ENCODE measurements at regions not wholly inside any gene's neighbourhood (a gene's known extent, or its start where the extent isn't known, plus 50 kb on each side); places are given as distances from the start of the nearest gene placed in this dataset.

DNA sequence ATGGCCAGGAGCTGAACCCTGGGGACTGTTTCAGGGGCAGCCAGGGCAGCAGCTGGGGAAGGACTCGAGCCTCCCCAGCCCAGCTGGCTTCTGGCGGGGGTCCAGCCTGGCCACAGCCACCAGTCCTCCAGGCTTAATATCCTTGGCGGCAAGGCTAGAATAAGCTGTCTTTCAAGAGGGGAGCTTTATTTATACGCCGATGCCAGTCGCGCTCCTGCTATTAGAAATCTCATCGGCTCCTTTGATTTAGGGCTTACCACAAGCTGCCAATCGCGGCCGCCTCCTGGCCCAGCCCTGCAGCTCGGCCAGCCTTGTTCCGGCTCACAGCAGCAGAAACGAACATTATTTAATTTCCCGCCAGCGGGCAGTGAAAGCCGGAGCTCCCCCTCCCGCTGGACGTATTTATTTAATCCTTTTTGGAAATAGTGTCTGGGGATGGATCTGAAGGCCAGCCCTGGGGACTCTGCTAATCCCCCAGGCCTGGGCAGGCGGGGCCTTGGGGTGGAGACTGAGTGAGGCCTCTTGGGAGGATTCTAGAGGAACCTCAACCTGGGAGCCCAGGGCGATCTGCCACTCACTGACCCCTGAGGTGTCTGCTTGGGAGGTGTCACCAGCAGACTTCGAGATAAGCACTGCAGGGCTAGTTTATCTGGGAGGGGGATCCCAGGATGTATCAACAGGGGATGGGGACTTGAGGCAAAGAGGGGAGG is 363.1 kb downstream of the MN1 start:
- Histone ChIP-seq H3K4me3 (replicated peaks; ENCODE audit: low read depth, low read length) (no peak overlapping the region), H3K27me3 (replicated peaks; ENCODE audit: control insufficient read depth, insufficient read depth, low read length) (no peaks in the 10 kb centered on the region), H3K36me3 (ENCODE audit: control insufficient read depth, insufficient read depth, low read length) (no peaks in the 10 kb centered on the region)
- TF ChIP-seq, protein P1, sequence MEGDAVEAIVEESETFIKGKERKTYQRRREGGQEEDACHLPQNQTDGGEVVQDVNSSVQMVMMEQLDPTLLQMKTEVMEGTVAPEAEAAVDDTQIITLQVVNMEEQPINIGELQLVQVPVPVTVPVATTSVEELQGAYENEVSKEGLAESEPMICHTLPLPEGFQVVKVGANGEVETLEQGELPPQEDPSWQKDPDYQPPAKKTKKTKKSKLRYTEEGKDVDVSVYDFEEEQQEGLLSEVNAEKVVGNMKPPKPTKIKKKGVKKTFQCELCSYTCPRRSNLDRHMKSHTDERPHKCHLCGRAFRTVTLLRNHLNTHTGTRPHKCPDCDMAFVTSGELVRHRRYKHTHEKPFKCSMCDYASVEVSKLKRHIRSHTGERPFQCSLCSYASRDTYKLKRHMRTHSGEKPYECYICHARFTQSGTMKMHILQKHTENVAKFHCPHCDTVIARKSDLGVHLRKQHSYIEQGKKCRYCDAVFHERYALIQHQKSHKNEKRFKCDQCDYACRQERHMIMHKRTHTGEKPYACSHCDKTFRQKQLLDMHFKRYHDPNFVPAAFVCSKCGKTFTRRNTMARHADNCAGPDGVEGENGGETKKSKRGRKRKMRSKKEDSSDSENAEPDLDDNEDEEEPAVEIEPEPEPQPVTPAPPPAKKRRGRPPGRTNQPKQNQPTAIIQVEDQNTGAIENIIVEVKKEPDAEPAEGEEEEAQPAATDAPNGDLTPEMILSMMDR (IDR thresholded peaks at IDR 0.05; ENCODE audit: insufficient read depth, low read length, poor library complexity, severe bottlenecking): no peak
- no peak for DNase-seq (ENCODE audit: extremely low read depth, insufficient read length)

DNA sequence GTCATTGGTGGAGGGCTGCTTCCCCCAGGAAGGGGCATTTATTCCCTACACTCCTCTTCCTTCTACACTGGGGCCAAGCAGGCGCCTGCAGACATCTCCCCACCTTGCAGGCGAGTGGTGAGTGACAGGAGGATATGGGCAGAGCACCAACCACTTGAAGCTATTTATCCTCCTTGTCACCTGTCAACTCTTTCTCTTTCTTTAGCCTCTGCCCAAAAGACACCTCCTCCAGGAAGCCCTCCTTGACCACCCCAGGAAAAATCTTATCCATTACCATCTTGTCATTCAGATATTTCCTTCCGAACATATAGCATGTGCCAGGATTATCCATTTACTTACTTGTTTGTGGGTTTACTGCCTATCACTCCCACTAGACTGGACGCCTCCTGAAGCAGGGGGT is 362.4 kb downstream of the MN1 start:
- DNase-seq (ENCODE audit: extremely low read depth, insufficient read length): no peak
- no peaks in the 10 kb centered on the region for H3K36me3 ChIP-seq (ENCODE audit: control insufficient read depth, insufficient read depth, low read length)
- no peaks in the 10 kb centered on the region for H3K27me3 ChIP-seq (replicated peaks; ENCODE audit: control insufficient read depth, insufficient read depth, low read length)
- TF ChIP-seq, protein P1 (IDR thresholded peaks at IDR 0.05; ENCODE audit: insufficient read depth, low read length, poor library complexity, severe bottlenecking): no peak
- H3K4me3 ChIP-seq (replicated peaks; ENCODE audit: low read depth, low read length): no peak overlapping the region

DNA sequence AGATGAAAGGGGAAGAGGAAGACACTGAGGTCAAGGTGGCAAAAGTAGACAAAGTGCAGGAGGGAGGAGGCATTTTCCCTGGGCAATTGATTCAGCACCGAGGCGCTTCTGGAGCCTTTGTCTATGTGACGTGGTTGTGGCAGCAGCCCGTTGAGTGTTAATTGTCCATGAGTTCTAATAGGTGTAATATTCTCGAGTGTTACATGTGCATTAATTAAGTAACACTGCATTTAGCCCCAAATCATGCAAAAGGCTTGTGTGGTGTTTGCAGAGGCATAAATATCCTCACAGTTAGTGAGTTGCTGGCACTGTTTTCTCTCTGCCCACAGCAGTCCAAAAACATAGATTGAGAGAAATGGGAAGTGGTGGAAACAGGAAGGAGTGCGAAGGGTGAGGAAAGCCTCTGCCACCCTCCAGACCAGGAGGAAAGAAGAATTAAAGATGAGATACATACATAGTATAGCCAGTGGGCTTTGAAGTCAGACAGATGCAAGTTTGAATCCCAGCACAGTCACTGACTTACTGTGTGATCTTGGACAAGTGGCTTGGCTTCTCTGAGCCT is 361.2 kb downstream of the MN1 start:
- no peak for DNase-seq (ENCODE audit: extremely low read depth, insufficient read length)
- no peaks in the 10 kb centered on the region for H3K36me3 ChIP-seq (ENCODE audit: control insufficient read depth, insufficient read depth, low read length)
- no peak overlapping the region for H3K4me3 ChIP-seq (replicated peaks; ENCODE audit: low read depth, low read length)
- TF ChIP-seq, protein P1 (IDR thresholded peaks at IDR 0.05; ENCODE audit: insufficient read depth, low read length, poor library complexity, severe bottlenecking): no peak
- no peaks in the 10 kb centered on the region for H3K27me3 ChIP-seq (replicated peaks; ENCODE audit: control insufficient read depth, insufficient read depth, low read length)

DNA sequence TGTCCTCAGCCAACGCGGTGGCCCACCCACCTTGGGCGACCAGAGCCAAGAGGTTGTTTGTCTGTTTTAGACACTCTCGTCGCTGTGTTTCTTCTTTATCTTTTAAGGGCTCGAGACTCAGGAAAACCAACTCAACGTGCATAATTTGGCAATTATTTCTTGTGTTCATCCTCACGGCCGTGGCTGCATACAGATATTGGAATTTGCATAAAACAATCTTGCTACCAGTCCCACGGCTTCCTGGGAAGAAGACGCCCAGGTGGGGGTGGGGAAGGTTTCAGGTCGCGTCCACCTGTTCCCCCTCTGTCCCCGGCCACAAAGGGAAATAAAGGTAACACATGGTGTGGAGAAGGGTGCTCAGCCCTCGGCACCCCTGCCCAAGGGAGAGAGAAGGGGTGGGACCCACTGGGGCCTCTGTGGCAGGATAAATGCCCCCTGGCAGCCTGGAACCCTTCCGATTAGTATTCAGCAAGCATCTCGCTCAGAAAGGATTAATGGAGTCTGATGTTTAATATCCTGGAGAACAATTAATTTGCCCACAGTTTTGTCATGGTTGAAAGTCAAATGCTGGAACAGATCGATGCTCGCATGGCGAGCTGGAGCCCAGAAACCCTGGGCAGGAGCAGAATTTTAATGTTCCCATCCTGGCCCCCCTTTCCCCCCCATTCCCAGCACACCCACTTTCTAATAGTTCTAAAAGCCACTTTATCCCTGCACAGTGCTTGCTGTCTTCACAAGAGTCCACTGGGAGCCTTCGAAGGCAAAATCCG is 359.7 kb downstream of the MN1 start:
- H3K4me3 ChIP-seq (replicated peaks; ENCODE audit: low read depth, low read length): no peak overlapping the region
- H3K27me3 ChIP-seq (replicated peaks; ENCODE audit: control insufficient read depth, insufficient read depth, low read length): no peaks in the 10 kb centered on the region
- TF ChIP-seq, protein P1 (IDR thresholded peaks at IDR 0.05; ENCODE audit: insufficient read depth, low read length, poor library complexity, severe bottlenecking): no peak
- H3K36me3 ChIP-seq (ENCODE audit: control insufficient read depth, insufficient read depth, low read length): no peaks in the 10 kb centered on the region
- DNase-seq (ENCODE audit: extremely low read depth, insufficient read length): no peak

DNA sequence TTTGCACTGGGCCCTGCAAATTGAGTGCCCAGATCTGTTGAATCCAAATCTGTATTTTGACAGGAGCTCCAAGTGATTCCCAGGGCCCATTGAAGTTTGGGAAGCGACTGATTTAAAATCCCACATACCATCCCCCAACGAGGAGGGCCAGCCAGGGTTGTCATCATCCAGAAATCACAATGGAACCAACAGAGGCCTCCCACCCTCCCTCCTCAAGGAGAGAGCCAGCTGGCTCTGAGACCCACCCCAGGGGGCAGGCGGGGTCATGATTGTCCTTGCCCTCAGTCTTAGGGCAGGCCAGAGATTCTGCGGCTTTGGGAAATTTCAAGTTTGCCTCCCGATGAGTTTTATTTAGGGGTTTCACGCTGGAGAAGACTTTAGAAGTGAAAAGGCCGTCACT is 358.2 kb downstream of the MN1 start:
- Histone ChIP-seq H3K36me3 (ENCODE audit: control insufficient read depth, insufficient read depth, low read length) (no peaks in the 10 kb centered on the region), H3K27me3 (replicated peaks; ENCODE audit: control insufficient read depth, insufficient read depth, low read length) (no peaks in the 10 kb centered on the region), H3K4me3 (replicated peaks; ENCODE audit: low read depth, low read length) (no peak overlapping the region)
- TF ChIP-seq, protein P1 (IDR thresholded peaks at IDR 0.05; ENCODE audit: insufficient read depth, low read length, poor library complexity, severe bottlenecking): no peak
- DNase-seq (ENCODE audit: extremely low read depth, insufficient read length): no peak

Measured in GM06990 (cell line).